Activated naive CD4-positive, alpha-beta T cell treated with anti-CD3 and anti-CD28 coated beads, Interleukin-2, amount 50 U/mL, for 72 hours (primary cell): ENCODE measurements at regions not wholly inside any gene's neighbourhood (a gene's known extent, or its start where the extent isn't known, plus 50 kb on each side); places are given as distances from the start of the nearest gene placed in this dataset.
A peak's percentile ranks its signal among the peaks of the same experiment; 100 is the strongest.

ENCODE experiments used
- ATAC-seq, 2 donors: fragments of 150-1000 bp; cut with Tn5 transposase; 2 replicates each; pipeline ENCODE4 v1.10.0; 2021; ENCODE audit warnings: mild to moderate bottlenecking in 2 of 2, moderate library complexity in 2 of 2
- DNase-seq, 2 donors: peaks; one replicate each; pipeline ENCODE4 v3.0.0; 2021 to 2022; ENCODE audit warnings: low spot score in 2 of 2
- H3K27ac Mint-ChIP-seq, 2 donors: one replicate each; pipeline ENCODE4 v1.8.0; 2022; ENCODE audit warnings: mild to moderate bottlenecking in 2 of 2, mixed read lengths in 2 of 2
- H3K36me3 Mint-ChIP-seq, 2 donors: one replicate each; pipeline ENCODE4 v1.8.0; 2022; ENCODE audit warnings: mixed read lengths in 2 of 2
- H3K9me3 Mint-ChIP-seq, 2 donors: one replicate each; pipeline ENCODE4 v1.8.0; 2022; ENCODE audit warnings: mixed read lengths in 2 of 2

GRCh38 chr1:219754767-219755166 is 141.9 kb upstream of the ZC3H11B start:
- Mint-ChIP-seq H3K9me3 (peaks cover 0 to 4% of the 10 kb centered on the region in 2 donors), H3K27ac (no peak overlapping the region), H3K36me3 (no peaks in the 10 kb centered on the region)
- DNase-seq, result no peak
- no peak for ATAC-seq

- DNase-seq, result no peak
These were observed 141.0 kb upstream of the ZC3H11B start for GRCh38 chr1:219753914-219754313.

GRCh38 chr1:219752645-219753044 is 139.7 kb upstream of the ZC3H11B start:
- H3K27ac Mint-ChIP-seq, result peak overlapping the region in 1 of 2 donors; percentile 5
- no peaks in the 10 kb centered on the region for H3K36me3 Mint-ChIP-seq

More at GRCh38 chr1:219753914-219754313, 141.0 kb upstream of the ZC3H11B start:
- Mint-ChIP-seq H3K36me3 (no peaks in the 10 kb centered on the region), H3K9me3 (peaks cover 0 to 4% of the 10 kb centered on the region in 2 donors), H3K27ac (no peak overlapping the region)
- no peak for ATAC-seq

GRCh38 chr1:219751870-219752507 is 139.1 kb upstream of the ZC3H11B start:
- Mint-ChIP-seq H3K36me3 (no peaks in the 10 kb centered on the region), H3K9me3 (no peaks in the 10 kb centered on the region), H3K27ac (no peak overlapping the region)
- ATAC-seq (no peak), DNase-seq (no peak)

More at GRCh38 chr1:219752645-219753044, 139.7 kb upstream of the ZC3H11B start:
- H3K9me3 Mint-ChIP-seq, result no peaks in the 10 kb centered on the region
- no peak for ATAC-seq
- no peak for DNase-seq

GRCh38 chr1:219749370-219749769 is 136.5 kb upstream of the ZC3H11B start:
- DNase-seq, result no peak
- Mint-ChIP-seq H3K9me3 (no peaks in the 10 kb centered on the region), H3K36me3 (no peaks in the 10 kb centered on the region), H3K27ac (no peak overlapping the region)
- no peak for ATAC-seq

- ATAC-seq, result no peak
- Mint-ChIP-seq H3K36me3 (no peaks in the 10 kb centered on the region), H3K9me3 (peaks cover 5 to 12% of the 10 kb centered on the region in 2 donors)
These were observed 133.2 kb upstream of the ZC3H11B start for GRCh38 chr1:219746141-219746540.

GRCh38 chr1:219744652-219745469 is 132.0 kb upstream of the ZC3H11B start:
- no peaks in the 10 kb centered on the region for H3K36me3 Mint-ChIP-seq
- ATAC-seq (no peak), DNase-seq (no peak)
- no peak overlapping the region for H3K27ac Mint-ChIP-seq
- H3K9me3 Mint-ChIP-seq, result peaks cover 5 to 12% of the 10 kb centered on the region in 2 donors

More at GRCh38 chr1:219746141-219746540, 133.2 kb upstream of the ZC3H11B start:
- no peak overlapping the region for H3K27ac Mint-ChIP-seq
- DNase-seq, result no peak

GRCh38 chr1:219741011-219741970 is 128.4 kb upstream of the ZC3H11B start:
- H3K9me3 Mint-ChIP-seq, result peaks cover 13 to 16% of the 10 kb centered on the region in 2 donors
- no peak overlapping the region for H3K27ac Mint-ChIP-seq
- H3K36me3 Mint-ChIP-seq, result no peaks in the 10 kb centered on the region
- ATAC-seq (no peak), DNase-seq (no peak)

GRCh38 chr1:219733511-219734174 is 120.7 kb upstream of the ZC3H11B start:
- H3K36me3 Mint-ChIP-seq, result no peaks in the 10 kb centered on the region
- ATAC-seq, result no peak
- peaks cover 14 to 19% of the 10 kb centered on the region in 2 donors for H3K9me3 Mint-ChIP-seq
- DNase-seq, result no peak
- no peak overlapping the region for H3K27ac Mint-ChIP-seq

GRCh38 chr1:219732814-219733491 is 120.0 kb upstream of the ZC3H11B start:
- Mint-ChIP-seq H3K9me3 (peaks cover 13 to 19% of the 10 kb centered on the region in 2 donors), H3K36me3 (peaks cover 0 to 4% of the 10 kb centered on the region in 2 donors), H3K27ac (no peak overlapping the region)
- no peak for ATAC-seq
- no peak for DNase-seq

- Mint-ChIP-seq H3K27ac (no peak overlapping the region), H3K9me3 (peaks cover 13 to 22% of the 10 kb centered on the region in 2 donors), H3K36me3 (peaks cover 0 to 5% of the 10 kb centered on the region in 2 donors)
- DNase-seq (no peak), ATAC-seq (no peak)
These were observed 118.9 kb upstream of the ZC3H11B start for GRCh38 chr1:219731771-219732170.

GRCh38 chr1:219726480-219727272 is 113.8 kb upstream of the ZC3H11B start:
- no peak for DNase-seq
- peaks cover 19 to 38% of the 10 kb centered on the region in 2 donors for H3K9me3 Mint-ChIP-seq
- peaks cover 4 to 16% of the 10 kb centered on the region in 2 donors for H3K36me3 Mint-ChIP-seq

GRCh38 chr1:219724440-219724839 is 111.5 kb upstream of the ZC3H11B start:
- Mint-ChIP-seq H3K36me3 (peaks cover 4 to 16% of the 10 kb centered on the region in 2 donors), H3K27ac (no peak overlapping the region), H3K9me3 (peaks cover 19 to 38% of the 10 kb centered on the region in 2 donors)
- no peak for ATAC-seq
- DNase-seq, result no peak

More at GRCh38 chr1:219726480-219727272, 113.8 kb upstream of the ZC3H11B start:
- no peak overlapping the region for H3K27ac Mint-ChIP-seq
- ATAC-seq, result no peak

GRCh38 chr1:219717536-219717935 is 104.6 kb upstream of the ZC3H11B start:
- DNase-seq (no peak), ATAC-seq (no peak)
- H3K9me3 Mint-ChIP-seq, result peaks cover 0 to 5% of the 10 kb centered on the region in 2 donors

GRCh38 chr1:219716611-219717114 is 103.8 kb upstream of the ZC3H11B start:
- ATAC-seq, result no peak
- no peak overlapping the region for H3K27ac Mint-ChIP-seq
- no peak for DNase-seq
- H3K9me3 Mint-ChIP-seq, result no peaks in the 10 kb centered on the region
- no peaks in the 10 kb centered on the region for H3K36me3 Mint-ChIP-seq

More at GRCh38 chr1:219717536-219717935, 104.6 kb upstream of the ZC3H11B start:
- Mint-ChIP-seq H3K36me3 (no peaks in the 10 kb centered on the region), H3K27ac (no peak overlapping the region)
